ENCODE measurements at regions not wholly inside any gene's neighbourhood (a gene's known extent, or its start where the extent isn't known, plus 50 kb on each side); places are given as distances from the start of the nearest gene placed in this dataset.

DNA sequence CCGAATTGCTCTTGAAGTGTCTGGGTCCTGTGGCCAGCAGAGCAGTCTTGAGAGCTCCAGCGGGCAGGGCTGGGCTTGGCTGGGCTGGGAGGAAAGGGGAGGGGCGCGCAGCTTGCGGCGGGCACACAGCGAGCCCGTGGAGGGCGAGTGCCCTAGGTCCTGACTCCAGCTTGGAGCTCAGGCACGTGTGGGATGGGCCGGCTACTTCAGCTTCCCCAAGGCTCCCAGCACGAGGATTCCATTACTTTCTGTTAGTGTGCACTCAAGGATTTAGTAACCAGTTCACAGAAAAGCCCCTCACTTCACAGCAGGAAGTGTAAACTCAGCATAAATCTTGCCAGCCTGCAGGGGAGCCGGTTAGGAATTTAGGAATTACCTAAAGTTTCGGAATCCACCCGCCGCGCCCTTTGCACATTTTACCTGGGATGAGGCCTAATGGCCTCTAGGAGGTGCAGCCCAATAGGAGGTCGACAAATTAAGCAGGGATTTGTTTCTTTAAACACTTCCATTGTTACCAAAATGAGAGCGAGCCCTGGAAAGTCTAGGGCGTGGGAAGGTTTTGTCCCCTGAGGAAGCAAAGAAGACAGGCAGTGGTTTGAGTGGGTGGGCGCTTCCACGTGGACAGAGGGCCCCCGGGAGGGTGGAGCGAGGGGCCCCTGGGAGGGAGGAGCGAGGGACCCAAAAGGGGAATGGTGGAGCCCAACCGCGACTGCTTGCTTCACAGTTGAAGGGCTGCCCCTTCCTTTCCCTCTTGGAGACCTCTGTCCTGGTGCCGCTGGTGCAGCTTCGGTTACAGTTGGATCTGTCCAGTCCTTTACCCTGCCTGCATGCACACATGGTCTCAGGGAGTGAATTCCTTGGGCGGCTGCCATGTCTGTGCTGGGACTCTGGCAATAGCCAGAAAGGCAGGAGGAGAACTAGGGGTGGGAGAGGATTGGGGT is 93.3 kb downstream of the CTAGE1 start:
- CTCF ChIA-PET: interaction anchor here (0.7 to 0.9 kb wide), 2 partner anchors 8 to 239 kb away, joined by 3 read pairs; no protein-coding TSS in a partner anchor
- peak; percentile 38 for DNase-seq
- Mint-ChIP-seq H3K9me3 (ENCODE audit: low read depth, unreplicated experiment) (peaks cover 6% of the 10 kb centered on the region), H3K27me3 (ENCODE audit: unreplicated experiment) (no peaks in the 10 kb centered on the region), H3K4me3 (ENCODE audit: low read depth, unreplicated experiment) (no peak overlapping the region), H3K27ac (ENCODE audit: unreplicated experiment) (no peak overlapping the region), H3K4me1 (ENCODE audit: low read depth, unreplicated experiment) (no peaks in the 10 kb centered on the region), H3K36me3 (ENCODE audit: insufficient read depth, unreplicated experiment) (no peaks in the 10 kb centered on the region)
- BruUV-seq (replicated peaks): no TSS peak
- intact Hi-C loops (cut with micrococcal nuclease; ENCODE audit: unreplicated experiment): no loop called here
- TF ChIP-seq, protein P1, sequence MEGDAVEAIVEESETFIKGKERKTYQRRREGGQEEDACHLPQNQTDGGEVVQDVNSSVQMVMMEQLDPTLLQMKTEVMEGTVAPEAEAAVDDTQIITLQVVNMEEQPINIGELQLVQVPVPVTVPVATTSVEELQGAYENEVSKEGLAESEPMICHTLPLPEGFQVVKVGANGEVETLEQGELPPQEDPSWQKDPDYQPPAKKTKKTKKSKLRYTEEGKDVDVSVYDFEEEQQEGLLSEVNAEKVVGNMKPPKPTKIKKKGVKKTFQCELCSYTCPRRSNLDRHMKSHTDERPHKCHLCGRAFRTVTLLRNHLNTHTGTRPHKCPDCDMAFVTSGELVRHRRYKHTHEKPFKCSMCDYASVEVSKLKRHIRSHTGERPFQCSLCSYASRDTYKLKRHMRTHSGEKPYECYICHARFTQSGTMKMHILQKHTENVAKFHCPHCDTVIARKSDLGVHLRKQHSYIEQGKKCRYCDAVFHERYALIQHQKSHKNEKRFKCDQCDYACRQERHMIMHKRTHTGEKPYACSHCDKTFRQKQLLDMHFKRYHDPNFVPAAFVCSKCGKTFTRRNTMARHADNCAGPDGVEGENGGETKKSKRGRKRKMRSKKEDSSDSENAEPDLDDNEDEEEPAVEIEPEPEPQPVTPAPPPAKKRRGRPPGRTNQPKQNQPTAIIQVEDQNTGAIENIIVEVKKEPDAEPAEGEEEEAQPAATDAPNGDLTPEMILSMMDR (IDR thresholded peaks at IDR 0.05; ENCODE audit: unreplicated experiment): peak; percentile 22

DNA sequence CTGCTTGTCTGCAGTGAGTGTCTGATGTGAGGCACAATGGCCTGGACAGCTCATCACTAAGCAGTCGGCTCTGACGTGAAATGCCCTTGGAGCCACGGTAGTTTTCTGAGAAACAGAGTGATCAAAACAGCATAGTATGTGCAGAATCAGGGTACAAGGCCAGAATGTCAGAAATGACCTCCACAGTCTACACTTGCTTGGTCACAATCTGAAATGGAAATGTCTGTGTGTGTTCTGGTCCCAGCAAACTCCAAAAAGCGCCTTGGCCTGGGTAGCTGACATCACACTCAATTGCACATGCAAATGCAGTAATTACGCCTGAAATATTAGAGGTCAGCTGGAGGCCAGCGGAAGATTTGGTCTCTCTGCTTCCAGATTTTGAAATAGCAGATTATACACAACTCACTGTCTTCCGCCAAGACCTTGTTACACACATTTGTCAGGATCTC is 95.4 kb downstream of the CTAGE1 start:
- no peaks in the 10 kb centered on the region for H3K9me3 Mint-ChIP-seq (ENCODE audit: low read depth, unreplicated experiment)
- no TSS peak for BruUV-seq (replicated peaks)
- H3K36me3 Mint-ChIP-seq (ENCODE audit: insufficient read depth, unreplicated experiment): no peaks in the 10 kb centered on the region
- CTCF ChIA-PET: no interaction called here
- H3K4me1 Mint-ChIP-seq (ENCODE audit: low read depth, unreplicated experiment): peaks cover 7% of the 10 kb centered on the region
- no peak overlapping the region for H3K27ac Mint-ChIP-seq (ENCODE audit: unreplicated experiment)
- TF ChIP-seq, protein P1 (IDR thresholded peaks at IDR 0.05; ENCODE audit: unreplicated experiment): no peak
- H3K27me3 Mint-ChIP-seq (ENCODE audit: unreplicated experiment): no peaks in the 10 kb centered on the region
- no peak overlapping the region for H3K4me3 Mint-ChIP-seq (ENCODE audit: low read depth, unreplicated experiment)
- no peak for DNase-seq
- intact Hi-C loops (cut with micrococcal nuclease; ENCODE audit: unreplicated experiment): no loop called here

DNA sequence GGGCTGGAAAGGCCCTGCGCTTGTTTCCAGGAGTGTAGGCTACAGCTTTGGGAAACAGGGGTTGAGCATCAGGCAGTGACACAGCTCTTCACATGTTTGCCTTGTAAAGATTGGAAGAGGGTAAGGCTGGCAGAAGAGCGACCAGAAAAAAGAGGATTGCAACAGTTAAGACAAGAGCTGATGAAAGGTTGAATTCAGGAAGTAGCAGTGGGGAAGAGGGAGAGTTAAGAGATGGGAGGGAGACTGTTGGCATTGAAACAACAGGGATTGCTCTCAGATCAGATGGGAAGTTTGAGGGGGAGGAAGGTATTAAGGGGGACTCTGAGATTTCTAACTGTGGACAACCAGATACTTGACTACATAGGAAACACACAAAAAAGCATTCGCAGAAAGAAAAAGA is 96.9 kb downstream of the CTAGE1 start:
- H3K9me3 Mint-ChIP-seq (ENCODE audit: low read depth, unreplicated experiment): no peaks in the 10 kb centered on the region
- no peak overlapping the region for H3K4me3 Mint-ChIP-seq (ENCODE audit: low read depth, unreplicated experiment)
- no peak for DNase-seq
- no peak overlapping the region for H3K27ac Mint-ChIP-seq (ENCODE audit: unreplicated experiment)
- TF ChIP-seq, protein P1 (IDR thresholded peaks at IDR 0.05; ENCODE audit: unreplicated experiment): no peak
- H3K36me3 Mint-ChIP-seq (ENCODE audit: insufficient read depth, unreplicated experiment): no peaks in the 10 kb centered on the region
- intact Hi-C loops (cut with micrococcal nuclease; ENCODE audit: unreplicated experiment): no loop called here
- no TSS peak for BruUV-seq (replicated peaks)
- CTCF ChIA-PET: interaction anchor here (1.6 kb wide), 1 partner anchor 12 kb away, joined by 6 read pairs; no protein-coding TSS in a partner anchor
- peaks cover 7% of the 10 kb centered on the region for H3K4me1 Mint-ChIP-seq (ENCODE audit: low read depth, unreplicated experiment)
- no peaks in the 10 kb centered on the region for H3K27me3 Mint-ChIP-seq (ENCODE audit: unreplicated experiment)

DNA sequence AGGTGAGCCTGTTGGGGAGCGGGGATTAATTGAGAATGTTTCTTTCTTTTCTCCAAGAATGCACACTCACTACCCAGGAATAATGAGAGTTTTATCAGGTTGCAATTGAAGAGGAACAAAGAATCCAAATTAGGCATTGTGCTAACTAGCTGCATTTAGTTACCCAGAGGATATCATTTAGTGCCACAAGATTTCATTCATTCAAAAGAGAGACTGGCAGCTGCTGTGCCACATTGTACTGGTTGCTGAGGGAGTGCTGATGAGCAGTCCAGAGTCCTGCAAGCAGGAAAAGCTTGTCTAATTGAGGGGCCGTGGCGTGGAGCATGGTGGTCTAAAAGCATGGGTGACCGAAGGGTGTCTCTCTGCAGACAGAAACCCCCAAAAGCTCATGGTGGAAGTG is 97.6 kb downstream of the CTAGE1 start:
- no TSS peak for BruUV-seq (replicated peaks)
- TF ChIP-seq, protein P1 (IDR thresholded peaks at IDR 0.05; ENCODE audit: unreplicated experiment): no peak
- Mint-ChIP-seq H3K4me1 (ENCODE audit: low read depth, unreplicated experiment) (peaks cover 7% of the 10 kb centered on the region), H3K9me3 (ENCODE audit: low read depth, unreplicated experiment) (no peaks in the 10 kb centered on the region), H3K36me3 (ENCODE audit: insufficient read depth, unreplicated experiment) (no peaks in the 10 kb centered on the region), H3K4me3 (ENCODE audit: low read depth, unreplicated experiment) (no peak overlapping the region), H3K27ac (ENCODE audit: unreplicated experiment) (no peak overlapping the region), H3K27me3 (ENCODE audit: unreplicated experiment) (no peaks in the 10 kb centered on the region)
- CTCF ChIA-PET: no interaction called here
- no peak for DNase-seq
- intact Hi-C loops (cut with micrococcal nuclease; ENCODE audit: unreplicated experiment): no loop called here

Data from Calu3 (cell line).